ENCODE measurements at regions not wholly inside any gene's neighbourhood (a gene's known extent, or its start where the extent isn't known, plus 50 kb on each side); places are given as distances from the start of the nearest gene placed in this dataset.

- DNase-seq (ENCODE audit: low spot score) (no peak), ATAC-seq (ENCODE audit: low FRiP score) (no peak)
- TF ChIP-seq CTCF (IDR thresholded peaks at IDR 0.05), result no peak
Observed at GRCh38 chr12:105699209-105699608, 368.7 kb downstream of the C12orf75 start.

- DNase-seq (ENCODE audit: low spot score) (no peak), ATAC-seq (ENCODE audit: low FRiP score) (no peak)
- TF ChIP-seq CTCF (IDR thresholded peaks at IDR 0.05), result no peak
Observed at GRCh38 chr12:105704787-105705186, 374.3 kb downstream of the C12orf75 start.

- DNase-seq (ENCODE audit: low spot score) (no peak), ATAC-seq (ENCODE audit: low FRiP score) (no peak)
- TF ChIP-seq CTCF (IDR thresholded peaks at IDR 0.05), result no peak
Observed at GRCh38 chr12:105705235-105705634, 374.7 kb downstream of the C12orf75 start.

GRCh38 chr12:105705765-105706164, 375.3 kb downstream of the C12orf75 start:
- ATAC-seq (ENCODE audit: low FRiP score) (peak; percentile 37), DNase-seq (ENCODE audit: low spot score) (no peak)
- peak in 1 of 3 donors; percentile 20 for TF ChIP-seq CTCF (IDR thresholded peaks at IDR 0.05)

- ATAC-seq (ENCODE audit: low FRiP score) (no peak), DNase-seq (ENCODE audit: low spot score) (no peak)
- TF ChIP-seq CTCF (IDR thresholded peaks at IDR 0.05), result no peak
Observed at GRCh38 chr12:105706321-105706972, 376.0 kb downstream of the C12orf75 start.

GRCh38 chr12:105706973-105707334, 376.5 kb downstream of the C12orf75 start:
- no peak for TF ChIP-seq CTCF (IDR thresholded peaks at IDR 0.05)
- DNase-seq (ENCODE audit: low spot score) (no peak), ATAC-seq (ENCODE audit: low FRiP score) (no peak)

GRCh38 chr12:105713606-105714305, 383.3 kb downstream of the C12orf75 start:
- ATAC-seq (ENCODE audit: low FRiP score) (no peak), DNase-seq (ENCODE audit: low spot score) (no peak)
- TF ChIP-seq CTCF (IDR thresholded peaks at IDR 0.05), result no peak

Measured in omental fat pad (tissue), 3 donors.